HG03135 (cell line): ENCODE measurements at regions not wholly inside any gene's neighbourhood (a gene's known extent, or its start where the extent isn't known, plus 50 kb on each side); places are given as distances from the start of the nearest gene placed in this dataset.

ENCODE experiments used
- ATAC-seq: cut with Tn5 transposase; IDR thresholded peaks from one replicate; pipeline ENCODE4 v1.9.1; 2021; ENCODE audit warnings: mild to moderate bottlenecking, moderate library complexity; ENCODE audit not compliant: unreplicated experiment

DNA sequence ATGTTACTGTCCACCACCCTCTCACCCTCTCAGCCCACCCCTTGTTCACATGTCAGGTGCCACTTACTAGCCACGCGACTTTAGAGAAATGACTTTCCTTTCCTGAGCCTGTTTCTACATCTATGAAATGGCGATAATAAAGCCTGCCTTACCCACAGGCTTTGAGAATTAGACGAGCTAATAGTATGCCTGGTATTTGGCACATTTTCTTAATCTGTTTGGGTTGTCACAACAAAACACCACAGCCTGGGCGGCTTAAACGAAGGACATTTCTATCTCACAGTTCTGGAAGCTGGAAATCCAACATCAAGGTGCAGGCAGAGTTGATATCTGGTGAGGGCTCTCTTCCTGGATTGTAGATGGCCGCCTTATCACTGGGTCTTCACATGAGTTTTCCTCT is 273.9 kb upstream of the FMN2 start:
- ATAC-seq = no peak

DNA sequence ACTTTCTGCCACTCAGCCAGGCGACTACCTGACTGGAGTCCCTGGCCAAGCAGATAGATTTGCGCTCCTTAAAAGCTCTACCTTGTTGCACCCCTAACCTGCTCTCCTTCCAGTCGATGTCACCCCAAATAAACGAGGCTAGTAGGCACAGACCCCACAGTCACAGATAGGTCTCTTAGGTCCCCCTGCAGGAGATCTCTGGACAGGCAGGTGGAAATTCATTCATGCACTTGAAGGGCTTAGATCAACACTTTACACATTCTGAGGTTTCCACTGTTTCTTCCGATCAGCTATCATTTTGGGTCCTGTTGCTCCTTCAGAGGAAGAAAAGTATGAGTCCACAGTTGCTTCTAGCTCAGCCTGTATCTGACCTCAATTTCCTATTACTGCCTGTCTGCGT is 272.6 kb upstream of the FMN2 start:
- ATAC-seq = no peak

DNA sequence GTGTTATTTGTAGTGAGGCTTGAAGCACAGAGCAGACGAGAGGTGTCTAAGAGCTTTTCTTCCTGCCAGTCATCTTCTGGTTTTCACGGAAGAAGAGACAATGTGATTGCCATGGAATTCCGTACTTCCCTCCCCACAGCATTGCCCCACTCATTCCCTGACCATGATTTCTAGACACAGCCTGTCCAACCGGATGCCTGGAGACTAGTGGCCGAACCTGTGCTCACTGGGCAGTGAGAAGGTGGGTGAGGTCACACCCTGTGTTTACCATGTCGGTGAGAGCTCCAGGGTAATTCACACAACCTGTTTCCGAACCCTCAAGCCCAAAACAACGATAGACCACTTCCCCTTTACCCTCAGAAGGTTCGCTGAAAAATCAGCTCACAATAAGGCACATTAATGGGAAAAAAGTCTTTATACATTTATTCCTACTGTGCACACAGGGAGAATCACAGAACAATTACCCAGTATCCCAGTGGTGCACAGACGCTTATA is 271.9 kb upstream of the FMN2 start:
- no peak for ATAC-seq

DNA sequence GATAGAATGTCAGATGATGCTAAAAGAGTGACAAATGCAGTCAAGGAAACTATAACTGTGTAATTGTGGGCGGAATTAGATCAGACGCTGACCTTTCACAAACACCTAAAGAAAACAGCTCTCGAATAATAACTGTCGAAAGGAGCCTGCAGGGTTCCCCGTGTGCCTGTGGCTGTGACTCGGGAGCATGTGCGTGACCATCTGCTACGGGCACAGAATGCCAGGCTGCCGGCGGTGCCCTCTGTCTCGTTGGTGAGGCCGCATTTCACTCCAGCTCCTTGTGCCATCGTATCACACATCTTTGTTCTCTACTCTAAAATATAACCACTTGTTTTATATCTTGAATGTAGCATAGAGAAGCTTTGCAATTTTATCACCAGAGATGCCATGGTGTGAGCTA is 267.8 kb upstream of the FMN2 start:
- no peak for ATAC-seq

DNA sequence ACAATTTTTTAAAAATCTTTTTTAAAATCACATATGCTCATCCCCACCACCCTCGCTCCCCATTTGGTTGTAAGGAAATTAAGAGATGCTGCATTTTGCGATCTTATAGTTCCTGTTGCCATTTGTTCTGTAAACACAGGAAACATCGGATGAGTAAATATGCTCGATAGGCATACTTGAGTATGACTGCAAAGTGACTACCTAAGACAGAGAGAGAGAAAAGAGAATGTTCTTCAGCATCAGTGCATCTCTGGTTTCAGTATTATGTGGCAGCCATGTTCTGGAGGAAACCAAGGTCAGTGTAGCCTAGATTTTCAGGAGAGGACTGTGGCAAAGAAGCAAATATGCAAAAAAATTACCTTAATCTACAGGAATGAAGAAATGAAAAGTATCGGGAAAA is 265.5 kb upstream of the FMN2 start:
- ATAC-seq = no peak

DNA sequence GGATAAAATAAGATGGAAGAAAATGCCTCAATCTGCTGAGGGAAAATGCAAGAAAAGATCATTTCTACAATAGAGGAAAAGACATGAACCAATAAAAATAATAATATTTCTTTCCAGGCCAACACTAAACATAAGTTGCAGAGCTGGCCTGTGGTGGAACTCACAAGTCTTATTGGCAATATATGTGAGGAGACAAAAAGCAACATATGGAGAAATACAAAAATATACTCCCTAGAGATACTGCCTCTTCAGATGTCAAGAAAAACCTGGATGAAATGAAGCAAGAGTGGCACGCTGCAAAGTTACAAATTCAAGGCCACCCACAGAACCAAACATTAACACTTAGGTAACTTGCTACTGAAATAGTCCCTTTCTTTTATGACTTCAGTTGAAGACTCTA is 264.9 kb upstream of the FMN2 start:
- ATAC-seq = no peak

DNA sequence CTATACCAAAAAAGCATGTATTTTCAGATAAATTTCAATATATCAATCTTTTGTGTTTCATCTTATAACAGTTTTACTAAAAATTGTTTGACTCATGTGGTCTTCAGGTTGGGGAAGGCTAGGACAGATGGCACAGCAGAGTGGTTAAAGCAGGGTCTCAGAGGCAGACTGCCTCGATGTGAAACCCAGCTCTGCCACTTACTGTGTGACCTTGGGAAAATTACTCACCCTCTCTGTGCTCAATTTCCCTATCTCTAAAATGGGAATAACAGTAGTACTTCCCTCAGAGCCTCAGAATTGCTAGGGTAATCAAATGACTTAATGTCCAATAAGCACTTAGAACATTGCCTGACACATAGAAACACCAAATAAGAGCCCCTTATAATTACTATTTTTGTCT is 262.1 kb upstream of the FMN2 start:
- ATAC-seq = no peak

DNA sequence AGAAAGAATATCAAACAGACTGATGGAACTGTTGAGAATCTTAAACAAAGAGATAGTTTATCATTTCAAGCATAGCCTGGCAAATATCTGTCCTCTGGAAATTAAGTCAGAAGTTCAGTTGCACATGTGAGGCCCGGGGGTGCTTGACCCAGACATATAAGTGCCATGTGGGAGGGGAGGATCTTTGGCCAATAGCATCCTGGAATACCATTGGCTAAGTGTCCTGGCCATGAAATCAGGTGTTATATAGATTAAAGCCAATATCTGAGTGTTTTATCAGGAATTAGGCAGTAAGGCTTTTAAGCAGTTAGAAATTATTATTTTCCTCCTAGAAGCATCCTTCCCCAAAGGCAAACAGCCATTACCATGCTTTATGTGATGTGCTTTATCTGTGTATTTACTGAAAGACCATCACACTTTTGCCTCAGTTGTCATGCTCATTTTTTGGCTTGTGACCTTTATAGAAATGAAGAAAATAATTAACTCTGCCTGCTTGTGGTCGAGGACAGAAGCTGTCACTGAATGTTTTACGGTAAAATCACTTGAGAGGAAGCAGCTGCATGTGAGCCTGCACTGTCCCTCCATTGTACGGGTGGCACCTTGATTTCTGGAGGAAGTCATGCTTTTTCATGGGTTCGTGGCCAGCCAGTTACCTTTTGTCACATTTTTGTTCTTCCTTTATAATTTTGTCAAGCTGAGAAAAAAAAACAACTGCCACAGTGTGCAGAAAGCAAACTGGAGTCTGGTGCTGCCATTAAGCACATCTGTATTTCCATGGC is 259.9 kb upstream of the FMN2 start:
- no peak for ATAC-seq

DNA sequence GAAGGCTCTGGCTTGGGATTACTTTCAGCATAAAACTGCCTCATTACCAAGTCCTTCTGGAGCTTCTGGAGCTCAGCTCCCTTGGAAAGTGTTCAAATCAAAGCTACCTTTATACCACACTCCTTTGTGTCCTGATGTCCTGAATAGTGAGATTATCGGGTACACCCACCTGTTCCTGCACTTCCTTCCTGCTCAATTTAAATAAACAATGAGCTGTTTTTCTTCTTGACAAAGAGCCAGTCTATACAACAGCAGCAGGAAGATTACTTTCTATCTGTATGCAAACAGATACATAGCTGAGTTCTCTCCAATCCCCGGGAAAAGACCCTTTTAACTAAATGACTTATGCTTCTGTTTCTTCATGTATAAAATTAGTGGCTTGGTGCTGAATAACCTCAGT is 258.0 kb upstream of the FMN2 start:
- ATAC-seq = no peak

DNA sequence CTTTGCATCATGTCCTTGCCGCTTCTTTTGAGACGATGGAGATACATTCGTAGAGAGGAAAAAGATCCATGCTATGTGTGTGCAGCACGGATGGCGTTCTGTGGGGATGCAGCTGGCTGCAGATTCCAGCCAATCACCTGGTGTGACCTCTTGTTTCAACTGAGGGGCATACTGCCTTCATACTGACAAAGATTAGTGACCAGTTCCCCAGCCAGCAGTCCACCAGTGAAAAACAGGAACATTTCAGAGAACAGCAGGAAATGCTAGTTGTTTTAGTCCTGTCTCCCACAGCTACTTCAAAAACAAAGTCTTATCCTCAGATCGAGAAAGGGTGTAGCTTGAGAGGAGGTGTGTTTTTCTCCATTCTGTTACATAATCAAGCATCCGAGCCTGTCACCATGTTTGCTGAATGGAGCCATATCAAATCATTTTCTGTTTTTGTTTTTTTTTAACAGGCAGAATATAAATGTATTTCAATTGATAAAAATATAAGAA is 255.7 kb upstream of the FMN2 start:
- no peak for ATAC-seq

DNA sequence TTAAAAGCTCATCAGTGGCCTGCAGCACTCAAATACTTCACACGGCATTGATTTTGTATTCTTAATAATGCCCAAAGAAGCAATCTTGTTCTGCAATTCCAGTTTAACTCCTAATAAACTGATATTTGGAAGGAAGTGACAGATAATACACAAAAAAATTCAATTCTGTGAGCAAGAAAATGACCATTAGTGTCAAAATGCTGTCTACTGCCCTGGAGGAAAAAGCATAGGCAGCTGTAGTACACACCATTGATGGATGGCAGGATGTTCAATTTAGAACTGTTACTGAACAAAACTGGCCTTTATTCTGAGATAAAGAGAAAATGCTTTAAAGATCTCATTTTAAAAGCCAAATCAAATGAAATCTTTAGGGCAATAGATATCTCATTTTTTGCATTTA is 251.3 kb upstream of the FMN2 start:
- ATAC-seq = no peak

DNA sequence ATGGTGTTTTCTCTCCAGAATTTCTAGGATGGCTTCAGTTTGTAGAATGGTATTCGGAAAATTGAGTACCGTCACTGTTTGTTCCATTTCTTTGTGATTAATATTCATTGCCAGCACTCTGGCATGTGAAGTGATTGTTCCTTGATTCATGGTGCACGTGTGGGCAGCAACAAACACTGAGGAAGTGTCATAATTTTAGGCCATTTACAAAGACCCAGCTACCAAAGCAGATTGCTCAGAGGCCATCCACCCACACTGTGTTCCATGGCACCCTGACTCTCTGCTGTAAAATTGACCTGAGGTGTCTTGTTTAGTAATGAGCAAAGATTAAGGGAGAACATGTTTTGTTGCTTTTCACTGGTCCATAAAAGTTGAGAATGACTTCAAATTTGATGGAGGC is 250.9 kb upstream of the FMN2 start:
- no peak for ATAC-seq

DNA sequence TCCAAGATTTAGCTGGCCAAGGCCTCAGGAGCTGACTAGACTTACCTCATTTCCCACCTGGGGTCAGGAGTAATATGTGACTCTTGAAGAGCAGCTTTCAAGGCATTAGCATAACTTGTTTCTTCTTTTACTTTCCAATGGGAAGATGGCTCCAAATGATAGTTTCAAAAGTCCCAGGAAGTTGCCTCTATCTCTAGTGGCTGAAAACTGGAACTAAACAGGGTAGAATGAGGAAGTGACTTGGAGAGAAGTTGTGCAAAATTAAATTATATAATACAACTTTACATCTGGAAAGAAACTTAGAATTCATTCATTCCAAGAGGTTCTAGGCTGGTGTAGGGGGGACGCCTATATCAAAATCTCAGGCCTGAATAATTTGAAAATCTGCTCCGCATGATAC is 250.1 kb upstream of the FMN2 start:
- ATAC-seq = no peak

DNA sequence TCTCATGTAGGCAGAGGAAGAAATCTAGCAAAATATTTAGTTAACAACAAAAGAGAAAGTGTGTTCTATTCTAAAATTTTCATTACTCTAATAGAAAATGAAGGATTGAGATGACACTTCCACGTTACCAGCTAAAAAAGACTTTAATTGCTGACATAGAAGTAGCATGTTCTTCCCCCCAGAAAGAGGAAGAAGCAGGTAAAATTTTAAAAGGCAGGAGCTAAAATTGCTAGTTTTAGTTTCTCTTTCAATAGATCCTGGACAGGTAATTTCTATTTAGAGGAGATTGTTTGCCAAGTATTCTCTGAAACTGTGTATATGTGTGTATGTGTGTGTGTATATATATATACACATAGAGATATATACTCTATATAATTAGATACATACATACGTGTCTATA is 248.1 kb upstream of the FMN2 start:
- ATAC-seq = no peak

DNA sequence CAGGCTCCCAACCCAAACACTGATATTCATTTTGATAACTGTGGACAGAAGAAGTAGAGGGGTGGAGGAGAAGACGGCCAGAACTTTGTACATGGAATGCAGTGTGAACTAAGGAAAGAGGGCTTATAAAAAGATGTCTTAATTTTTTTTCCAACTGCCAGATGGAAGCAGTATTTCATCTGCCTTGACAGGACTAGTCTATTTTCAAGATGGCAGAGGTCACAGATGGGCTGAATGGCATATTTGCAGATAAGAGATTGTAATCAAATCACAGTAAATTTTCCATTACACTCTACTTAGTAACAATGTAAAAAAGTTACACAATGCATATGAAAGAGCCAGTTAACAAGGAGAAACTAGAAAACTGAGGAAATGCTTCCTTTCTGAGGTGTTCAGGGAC is 246.8 kb upstream of the FMN2 start:
- ATAC-seq = no peak

DNA sequence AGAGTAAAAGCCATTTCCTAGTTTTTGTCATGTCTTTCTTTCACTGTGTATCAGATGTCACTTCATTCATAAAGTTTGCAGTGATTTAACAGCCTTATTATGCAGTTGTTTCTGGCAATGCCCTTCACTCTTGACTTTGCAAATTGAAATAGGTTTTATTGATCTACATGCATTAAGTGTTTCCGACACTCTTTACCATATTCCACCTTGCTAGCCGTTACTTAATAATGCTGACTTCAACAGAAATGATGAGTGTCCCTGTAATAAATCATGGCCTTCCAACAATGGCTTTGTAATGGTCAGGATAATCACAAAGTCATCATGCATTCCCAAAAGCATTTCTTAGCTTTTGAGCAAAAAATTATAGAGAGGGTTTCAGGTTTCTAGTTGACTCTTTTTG is 236.8 kb upstream of the FMN2 start:
- no peak for ATAC-seq

DNA sequence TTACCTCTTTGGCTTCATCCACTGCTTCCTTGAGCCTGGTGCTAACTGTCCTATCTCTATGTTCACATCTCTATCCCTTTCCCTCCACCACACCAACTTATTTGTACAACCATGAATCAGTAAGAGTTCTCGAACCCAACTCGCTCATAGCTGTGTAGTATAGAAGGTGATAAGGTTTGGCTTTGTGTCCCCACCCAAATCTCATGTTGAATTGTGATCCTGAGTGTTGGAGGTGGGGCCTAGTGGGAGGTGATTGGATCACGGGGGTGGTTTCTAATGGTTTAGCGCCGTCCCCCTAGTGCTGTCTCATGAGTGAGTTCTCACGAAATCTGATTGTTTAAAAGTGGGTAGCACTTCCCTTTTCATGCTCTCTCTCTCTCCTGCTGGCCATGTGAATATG is 235.6 kb upstream of the FMN2 start:
- ATAC-seq = no peak

DNA sequence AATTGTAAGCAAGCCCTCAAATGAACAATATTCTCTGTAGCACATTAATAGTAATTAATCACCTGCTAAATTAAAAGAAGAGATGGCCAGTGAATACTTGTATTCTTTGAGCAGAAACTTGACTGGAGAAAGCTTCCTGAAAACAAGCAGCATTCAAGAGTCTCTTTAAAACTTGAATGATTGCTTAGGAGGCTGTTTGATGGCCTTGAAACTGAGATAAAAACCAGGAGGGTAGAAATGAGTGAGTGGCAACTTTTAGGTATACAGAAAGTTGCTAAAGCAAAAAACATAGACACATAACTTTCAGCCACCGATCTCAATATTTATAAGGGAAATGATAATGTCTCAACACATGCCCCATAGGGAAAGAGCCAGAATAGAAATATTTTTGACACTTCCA is 234.8 kb upstream of the FMN2 start:
- ATAC-seq = no peak

DNA sequence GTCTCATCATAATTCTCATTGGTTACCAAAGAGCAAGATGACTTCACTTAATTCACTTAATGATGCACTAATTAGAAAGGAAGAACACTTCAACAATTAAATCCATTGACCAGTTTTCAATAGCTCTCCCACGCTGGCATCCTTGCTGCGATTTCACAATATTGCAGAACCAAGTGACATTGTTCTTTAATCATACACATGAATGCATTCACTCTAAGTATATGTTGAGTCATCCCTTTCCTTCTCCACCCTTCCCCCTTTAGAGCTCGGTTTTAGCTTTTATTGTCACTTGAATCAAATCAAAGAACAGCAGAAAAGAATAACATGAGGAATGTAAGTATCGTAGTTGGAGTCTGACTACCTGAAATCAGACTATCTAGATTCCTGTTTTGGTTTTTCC is 233.6 kb upstream of the FMN2 start:
- ATAC-seq = no peak

DNA sequence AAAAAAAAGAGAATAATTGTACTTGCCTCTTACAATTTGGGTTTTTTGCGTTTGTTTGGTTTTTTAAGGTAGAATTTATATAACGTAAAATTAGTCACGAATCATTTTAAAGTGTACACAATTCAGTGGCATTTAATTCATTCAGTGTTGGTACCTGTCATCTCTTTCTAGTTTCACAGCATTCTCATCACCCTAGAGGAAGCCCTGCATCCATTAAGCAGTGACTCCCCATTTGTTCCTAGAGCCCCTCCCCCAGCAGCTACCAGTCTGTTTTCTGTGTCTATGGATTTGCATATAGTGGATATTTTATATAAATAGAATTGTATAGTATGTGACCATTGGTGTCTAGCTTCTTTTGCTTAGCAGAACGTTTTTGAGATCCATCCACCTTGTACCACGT is 233.2 kb upstream of the FMN2 start:
- no peak for ATAC-seq

DNA sequence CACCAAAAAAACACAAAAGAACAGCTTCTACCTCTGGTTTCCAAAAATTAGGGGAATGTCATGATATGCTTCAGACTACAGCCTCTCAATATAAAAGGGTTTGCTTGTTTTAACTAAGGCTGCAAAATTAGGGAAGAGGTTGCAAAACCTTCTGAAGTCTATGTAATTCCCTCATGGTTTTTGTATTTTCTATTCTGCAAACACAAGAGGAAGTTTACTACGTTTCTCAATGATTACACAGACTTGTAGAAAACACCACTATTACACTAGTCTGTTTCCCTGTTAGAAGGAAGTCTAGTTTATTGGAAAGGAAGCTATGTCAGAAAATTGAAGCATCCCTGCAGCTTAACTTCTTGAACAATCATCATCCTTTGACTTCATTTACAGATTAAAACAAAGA is 229.7 kb upstream of the FMN2 start:
- no peak for ATAC-seq

DNA sequence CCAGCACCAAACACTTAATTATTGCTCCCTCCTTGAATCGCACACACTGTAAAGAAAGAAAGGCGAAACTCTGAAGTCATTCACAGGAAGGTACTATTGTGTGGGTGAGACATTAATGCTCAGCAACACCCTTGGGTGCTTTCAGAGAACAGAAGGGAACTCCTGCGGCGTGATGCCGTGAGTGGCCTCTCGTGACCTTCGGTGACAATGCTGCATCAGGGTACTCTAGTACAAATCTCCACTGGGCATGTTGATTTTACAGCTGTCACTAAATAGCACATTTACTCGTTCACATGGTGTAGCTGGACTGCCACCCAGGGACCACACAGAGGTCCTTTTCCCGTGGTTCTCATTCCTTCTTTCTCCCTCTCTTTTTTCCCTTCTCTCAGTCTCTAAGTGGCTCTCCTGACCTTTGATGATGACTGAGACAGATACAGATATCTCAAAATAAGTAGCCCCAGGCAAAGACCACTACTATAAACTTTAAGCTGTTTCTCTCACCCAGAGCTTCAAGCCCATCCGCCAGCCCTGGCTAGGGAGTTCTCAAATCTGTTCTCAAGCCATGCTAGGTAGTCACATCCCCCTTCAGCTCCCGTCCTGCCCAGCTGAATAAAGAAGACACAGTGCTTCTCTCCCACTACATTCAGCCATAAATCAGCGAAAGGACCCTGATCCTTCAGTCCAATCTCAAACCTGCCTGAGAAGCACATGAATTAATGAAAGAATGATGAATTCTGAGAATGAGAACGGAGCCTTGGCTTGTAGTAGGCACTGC is 223.4 kb upstream of the FMN2 start:
- no peak for ATAC-seq
